BE2C (cell line): ENCODE measurements at regions not wholly inside any gene's neighbourhood (a gene's known extent, or its start where the extent isn't known, plus 50 kb on each side); places are given as distances from the start of the nearest gene placed in this dataset.

ENCODE experiments used
- DNase-seq: peaks from one replicate; pipeline ENCODE4 v3.0.0-alpha.2; 2020
- H3K27me3 ChIP-seq: fragments of 250-450 bp; sonication (Bioruptor Pico); 2 replicates; pipeline ENCODE4 v1.5.1; 2020; ENCODE audit warnings: mild to moderate bottlenecking
- H3K36me3 ChIP-seq: fragments of 250-450 bp; sonication (Bioruptor Pico); 2 replicates; pipeline ENCODE4 v1.5.1; 2020; ENCODE audit warnings: mild to moderate bottlenecking
- H3K4me1 ChIP-seq: fragments of 250-450 bp; sonication (Bioruptor Pico); 2 replicates; pipeline ENCODE4 v1.5.1; 2020
- H3K4me3 ChIP-seq: 2 replicates; pipeline ENCODE4 v1.5.1; 2011; ENCODE audit warnings: low read depth, low read length
- H3K9me3 ChIP-seq: fragments of 250-450 bp; sonication (Bioruptor Pico); 2 replicates; pipeline ENCODE4 v1.5.1; 2020
- TF ChIP-seq, protein P1 (sequence below): IDR thresholded peaks from 2 replicates; pipeline ENCODE4 v1.5.1; 2012; ENCODE audit warnings: mild to moderate bottlenecking, low read depth, low read length

DNA sequence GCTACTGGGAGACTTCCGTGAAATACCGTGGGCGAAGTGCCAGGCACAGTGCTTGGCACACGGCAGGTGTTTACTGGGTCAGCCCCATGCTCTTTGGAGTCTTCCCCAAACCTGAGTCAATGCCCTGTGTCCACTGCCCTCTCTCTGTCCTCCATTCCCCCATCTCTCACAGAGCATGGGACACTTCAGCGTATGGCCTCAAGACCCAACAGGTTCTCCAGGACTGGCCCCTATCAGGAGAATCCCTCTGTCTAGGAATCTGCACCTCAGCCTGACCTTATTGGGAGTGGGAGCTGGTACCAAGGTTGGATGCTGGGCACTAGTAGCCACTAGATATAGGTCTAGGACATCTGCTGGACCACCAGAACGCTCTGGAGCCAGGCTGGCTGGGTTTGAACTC is 67.2 kb upstream of the LMO1 start:
- Histone ChIP-seq H3K9me3 (no peaks in the 10 kb centered on the region), H3K4me3 (no peak overlapping the region), H3K4me1 (peaks cover 5% of the 10 kb centered on the region), H3K27me3 (no peaks in the 10 kb centered on the region), H3K36me3 (no peaks in the 10 kb centered on the region)
- TF ChIP-seq, protein P1, sequence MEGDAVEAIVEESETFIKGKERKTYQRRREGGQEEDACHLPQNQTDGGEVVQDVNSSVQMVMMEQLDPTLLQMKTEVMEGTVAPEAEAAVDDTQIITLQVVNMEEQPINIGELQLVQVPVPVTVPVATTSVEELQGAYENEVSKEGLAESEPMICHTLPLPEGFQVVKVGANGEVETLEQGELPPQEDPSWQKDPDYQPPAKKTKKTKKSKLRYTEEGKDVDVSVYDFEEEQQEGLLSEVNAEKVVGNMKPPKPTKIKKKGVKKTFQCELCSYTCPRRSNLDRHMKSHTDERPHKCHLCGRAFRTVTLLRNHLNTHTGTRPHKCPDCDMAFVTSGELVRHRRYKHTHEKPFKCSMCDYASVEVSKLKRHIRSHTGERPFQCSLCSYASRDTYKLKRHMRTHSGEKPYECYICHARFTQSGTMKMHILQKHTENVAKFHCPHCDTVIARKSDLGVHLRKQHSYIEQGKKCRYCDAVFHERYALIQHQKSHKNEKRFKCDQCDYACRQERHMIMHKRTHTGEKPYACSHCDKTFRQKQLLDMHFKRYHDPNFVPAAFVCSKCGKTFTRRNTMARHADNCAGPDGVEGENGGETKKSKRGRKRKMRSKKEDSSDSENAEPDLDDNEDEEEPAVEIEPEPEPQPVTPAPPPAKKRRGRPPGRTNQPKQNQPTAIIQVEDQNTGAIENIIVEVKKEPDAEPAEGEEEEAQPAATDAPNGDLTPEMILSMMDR = no peak
- no peak for DNase-seq

DNA sequence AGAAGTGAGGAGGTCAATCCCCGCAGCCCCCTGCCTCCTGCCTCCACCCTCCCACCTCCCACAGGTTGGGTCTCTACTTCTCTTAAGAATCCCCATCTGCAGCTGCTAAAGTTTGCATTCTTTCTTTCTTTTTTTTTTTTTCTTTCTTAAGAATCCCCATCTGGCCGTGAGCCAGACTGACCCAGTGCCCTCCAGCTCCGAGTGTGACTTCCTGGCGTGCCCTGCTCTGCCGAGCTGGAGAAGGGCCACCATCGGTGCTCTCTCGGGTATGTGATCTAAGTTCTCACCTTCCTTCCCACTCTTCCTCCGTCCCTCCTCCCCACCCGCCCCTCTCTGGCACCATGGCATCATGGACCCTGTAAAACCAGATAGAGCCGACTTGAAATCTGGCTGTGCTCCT is 66.7 kb upstream of the LMO1 start:
- H3K4me1 ChIP-seq = peaks cover 5% of the 10 kb centered on the region
- no peak for DNase-seq
- H3K9me3 ChIP-seq = no peaks in the 10 kb centered on the region
- no peak overlapping the region for H3K4me3 ChIP-seq
- no peaks in the 10 kb centered on the region for H3K36me3 ChIP-seq
- TF ChIP-seq, protein P1 = no peak
- no peaks in the 10 kb centered on the region for H3K27me3 ChIP-seq

DNA sequence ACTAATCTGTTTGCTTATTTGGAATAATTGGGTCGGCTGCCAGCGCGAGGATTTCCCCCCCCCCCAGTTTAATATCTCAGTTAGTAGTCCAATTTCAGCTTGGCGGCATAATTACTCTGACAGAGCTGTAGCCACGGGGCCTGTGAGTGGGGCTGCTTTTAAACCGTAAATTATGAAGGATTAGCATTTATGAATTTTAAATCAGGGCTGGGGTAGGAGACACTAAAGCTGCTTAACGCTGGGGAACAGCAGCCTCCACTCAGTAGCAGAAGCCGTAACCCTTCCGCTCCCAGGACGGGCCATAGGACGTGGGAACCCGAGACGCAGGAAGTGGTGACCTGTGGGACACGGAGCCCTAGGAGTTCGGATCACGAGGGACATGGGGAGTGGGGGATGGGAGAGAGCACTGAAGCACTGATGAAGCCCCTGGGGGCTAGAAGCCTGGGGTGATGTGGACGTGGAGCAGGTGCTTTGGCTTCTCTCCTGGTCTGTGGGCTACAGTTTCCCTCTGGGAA is 66.2 kb upstream of the LMO1 start:
- H3K4me3 ChIP-seq = no peak overlapping the region
- H3K9me3 ChIP-seq = no peaks in the 10 kb centered on the region
- DNase-seq = no peak
- H3K4me1 ChIP-seq = peaks cover 5% of the 10 kb centered on the region
- no peaks in the 10 kb centered on the region for H3K27me3 ChIP-seq
- TF ChIP-seq, protein P1 = no peak
- H3K36me3 ChIP-seq = no peaks in the 10 kb centered on the region

DNA sequence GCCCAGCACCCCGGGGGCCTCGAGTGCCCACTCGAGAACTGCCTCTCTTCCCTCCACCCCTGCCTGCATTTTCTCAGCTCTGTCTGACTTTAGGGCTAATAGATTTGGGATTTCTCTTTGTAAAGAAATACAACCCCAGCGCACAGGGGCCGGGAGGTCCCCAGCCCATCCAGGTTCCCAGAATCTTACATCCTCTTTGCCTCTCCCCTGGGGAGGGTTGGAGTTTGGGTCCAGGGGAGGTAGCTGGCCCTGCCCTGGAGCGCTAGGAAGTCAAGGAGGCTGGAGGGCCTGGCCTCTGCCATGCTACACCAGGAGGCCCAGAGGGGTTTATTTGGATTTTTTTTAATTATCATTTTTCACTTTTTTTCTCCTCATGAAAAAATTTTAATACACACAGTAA is 65.7 kb upstream of the LMO1 start:
- DNase-seq = no peak
- H3K4me1 ChIP-seq = peaks cover 5% of the 10 kb centered on the region
- H3K4me3 ChIP-seq = no peak overlapping the region
- no peaks in the 10 kb centered on the region for H3K27me3 ChIP-seq
- TF ChIP-seq, protein P1 = no peak
- no peaks in the 10 kb centered on the region for H3K36me3 ChIP-seq
- no peaks in the 10 kb centered on the region for H3K9me3 ChIP-seq

DNA sequence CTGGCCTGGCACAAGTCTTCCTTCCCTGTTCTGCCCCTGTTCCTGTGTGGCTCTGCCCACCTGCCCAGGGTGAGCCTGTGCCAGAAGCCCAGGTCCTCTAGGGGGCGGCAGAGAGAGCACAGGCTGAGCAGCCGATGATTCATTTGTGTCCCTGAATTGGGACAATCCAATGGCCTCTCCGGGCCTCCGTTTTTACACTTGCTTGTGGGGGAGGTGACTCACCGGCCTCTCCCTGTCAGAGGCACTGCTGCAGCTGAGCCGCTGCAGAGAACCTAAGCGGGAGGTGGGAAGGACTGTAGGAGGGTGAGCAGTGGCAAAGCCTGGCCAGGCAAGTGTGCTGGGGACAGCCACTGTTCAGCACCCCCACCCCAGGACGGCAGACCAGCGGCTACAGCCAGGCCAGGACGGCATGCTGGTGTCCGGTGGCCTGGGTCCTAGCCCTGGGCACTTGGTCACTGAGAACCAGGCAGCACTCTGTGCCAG is 65.2 kb upstream of the LMO1 start:
- Histone ChIP-seq H3K4me3 (no peak overlapping the region), H3K9me3 (no peaks in the 10 kb centered on the region), H3K4me1 (peaks cover 5% of the 10 kb centered on the region), H3K36me3 (no peaks in the 10 kb centered on the region), H3K27me3 (no peaks in the 10 kb centered on the region)
- TF ChIP-seq, protein P1 = peak; percentile 70
- DNase-seq = peak; percentile 85

DNA sequence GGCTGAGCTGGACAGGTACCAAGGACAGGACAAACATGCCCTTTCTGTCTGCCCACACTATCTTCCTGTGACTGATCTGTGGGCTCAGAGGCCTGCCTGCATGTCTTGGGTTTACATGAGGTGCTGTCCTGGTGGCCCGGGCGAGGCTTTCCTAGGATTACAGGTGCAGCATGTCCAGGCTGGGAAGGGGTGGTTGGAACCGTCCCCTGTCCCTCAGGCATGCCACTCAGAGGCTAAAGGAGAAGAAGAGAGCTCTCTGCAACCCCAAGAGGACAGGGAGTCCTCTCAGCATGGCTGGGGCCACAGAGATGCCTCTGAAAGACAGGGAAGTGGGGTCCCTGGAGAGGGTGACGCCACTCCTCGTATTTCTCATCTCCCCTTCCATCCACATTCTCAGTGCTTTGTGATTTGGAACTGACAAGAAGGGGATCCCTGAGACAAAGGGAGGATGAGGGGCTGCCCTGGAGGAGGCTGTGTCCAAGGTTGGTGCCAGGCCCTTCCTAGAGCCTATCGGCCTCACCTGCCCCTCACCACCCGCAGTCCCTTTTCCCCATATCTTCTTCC is 64.6 kb upstream of the LMO1 start:
- Histone ChIP-seq H3K4me1 (peaks cover 5% of the 10 kb centered on the region), H3K9me3 (no peaks in the 10 kb centered on the region), H3K4me3 (no peak overlapping the region), H3K27me3 (no peaks in the 10 kb centered on the region), H3K36me3 (no peaks in the 10 kb centered on the region)
- no peak for DNase-seq
- TF ChIP-seq, protein P1 = no peak
